Testis (tissue), 2 donors: ENCODE measurements at regions not wholly inside any gene's neighbourhood (a gene's known extent, or its start where the extent isn't known, plus 50 kb on each side); places are given as distances from the start of the nearest gene placed in this dataset.

Experiments used
- DNase-seq: peaks from one replicate; pipeline ENCODE4 v3.0.0-alpha.2; 2019
- H3K27ac ChIP-seq, 2 donors: fragments of 200-600 bp; sonication (generic); one replicate each; pipeline ENCODE4 v1.5.1; 2019
- H3K27me3 ChIP-seq: fragments of 200-600 bp; sonication (generic); one replicate; pipeline ENCODE4 v1.5.1; 2019
- H3K36me3 ChIP-seq: fragments of 200-600 bp; sonication (generic); one replicate; pipeline ENCODE4 v1.5.1; 2017; ENCODE audit warnings: low read depth; ENCODE audit errors: missing control alignments
- H3K4me1 ChIP-seq: fragments of 200-600 bp; sonication (generic); one replicate; pipeline ENCODE4 v1.5.1; 2019
- H3K4me3 ChIP-seq, 2 donors: fragments of 200-600 bp; sonication (generic); one replicate each; pipeline ENCODE4 v1.5.1; 2017 to 2019
- H3K9me3 ChIP-seq: fragments of 200-600 bp; sonication (generic); one replicate; pipeline ENCODE4 v1.5.1; 2017
- CTCF ChIP-seq, 3 experiments: fragments of 450-650 bp in 2 of 3; fragments of 200-600 bp in 1 of 3; sonication (generic) in 1 of 3; IDR thresholded peaks; one replicate each; pipeline ENCODE4 v1.5.1; 2016 to 2019; ENCODE audit warnings: antibody characterized with exemption in 3 of 3, mild to moderate bottlenecking in 2 of 3, moderate library complexity in 1 of 3
- POLR2A ChIP-seq: fragments of 450-650 bp; IDR thresholded peaks from one replicate; pipeline ENCODE4 v1.6.1; 2017; ENCODE audit warnings: antibody characterized with exemption, mild to moderate bottlenecking, moderate library complexity
- WGBS, 2 donors: methylation state at CpG; one replicate each; pipeline ENCODE4 v1.1.5; 2018; 5-methylcytosine and 5-hydroxymethylcytosine counted together
- intact Hi-C: fragments of 100-400 bp; cut with DNase I; formaldehyde crosslinking; loops from one replicate; pipeline ENCODE4 v1.15.1; 2023; ENCODE audit warnings: low total_unique reads

GRCh38 chr10:130464426-130464825, 328.2 kb downstream of the GLRX3 start:
- H3K27me3 ChIP-seq: no peaks in the 10 kb centered on the region
- H3K9me3 ChIP-seq: no peaks in the 10 kb centered on the region
- WGBS, 2 donors: 80 to 85% methylated on average over 7 of the region's 7 CpGs
- H3K27ac ChIP-seq: no peak overlapping the region
- no peak for TF ChIP-seq POLR2A
- TF ChIP-seq CTCF (IDR thresholded peaks at IDR 0.05): no peak
- intact Hi-C loops: no loop called here
- no peak overlapping the region for H3K4me3 ChIP-seq
- DNase-seq: peak; percentile 6
- no peaks in the 10 kb centered on the region for H3K4me1 ChIP-seq
- no peaks in the 10 kb centered on the region for H3K36me3 ChIP-seq

GRCh38 chr10:130466271-130466997, 330.2 kb downstream of the GLRX3 start:
- no peak for DNase-seq
- TF ChIP-seq POLR2A: no peak
- TF ChIP-seq CTCF (IDR thresholded peaks at IDR 0.05): no peak
- H3K9me3 ChIP-seq: no peaks in the 10 kb centered on the region
- H3K27me3 ChIP-seq: no peaks in the 10 kb centered on the region
- H3K36me3 ChIP-seq: no peaks in the 10 kb centered on the region
- intact Hi-C loops: no loop called here
- WGBS, 2 donors: 92 to 94% methylated on average over 12 of the region's 12 CpGs
- no peaks in the 10 kb centered on the region for H3K4me1 ChIP-seq
- H3K27ac ChIP-seq: no peak overlapping the region
- H3K4me3 ChIP-seq: no peak overlapping the region

- Histone ChIP-seq H3K4me3 (no peak overlapping the region), H3K27me3 (no peaks in the 10 kb centered on the region), H3K4me1 (no peaks in the 10 kb centered on the region), H3K27ac (no peak overlapping the region), H3K36me3 (no peaks in the 10 kb centered on the region), H3K9me3 (no peaks in the 10 kb centered on the region)
- no peak for TF ChIP-seq POLR2A
- DNase-seq: no peak
- WGBS, 2 donors: 86 to 88% methylated on average over 5 of the region's 5 CpGs
- intact Hi-C loops: no loop called here
Observed at GRCh38 chr10:130470286-130470685, 334.1 kb downstream of the GLRX3 start.

- Histone ChIP-seq H3K4me3 (no peak overlapping the region), H3K27me3 (no peaks in the 10 kb centered on the region), H3K9me3 (no peaks in the 10 kb centered on the region), H3K36me3 (no peaks in the 10 kb centered on the region), H3K27ac (no peak overlapping the region), H3K4me1 (no peaks in the 10 kb centered on the region)
- DNase-seq: no peak
- intact Hi-C loops: no loop called here
- TF ChIP-seq POLR2A (no peak), CTCF (IDR thresholded peaks at IDR 0.05) (no peak)
- 85 to 100% methylated on average over 6 of the region's 6 CpGs for WGBS, 2 donors
Observed at GRCh38 chr10:130470973-130471372, 334.8 kb downstream of the GLRX3 start.

- Histone ChIP-seq H3K9me3 (no peaks in the 10 kb centered on the region), H3K4me1 (no peaks in the 10 kb centered on the region), H3K4me3 (no peak overlapping the region), H3K27me3 (no peaks in the 10 kb centered on the region), H3K36me3 (no peaks in the 10 kb centered on the region), H3K27ac (no peak overlapping the region)
- 65 to 67% methylated on average over 6 to 11 of the region's 11 CpGs for WGBS, 2 donors
- TF ChIP-seq CTCF (IDR thresholded peaks at IDR 0.05): no peak
- TF ChIP-seq POLR2A: no peak
- DNase-seq: no peak
- intact Hi-C loops: no loop called here
Observed at GRCh38 chr10:130471486-130471885, 335.3 kb downstream of the GLRX3 start.
